Right atrium auricular region (tissue), 2 donors: ENCODE measurements at regions not wholly inside any gene's neighbourhood (a gene's known extent, or its start where the extent isn't known, plus 50 kb on each side); places are given as distances from the start of the nearest gene placed in this dataset.

Experiments used
- DNase-seq: peaks from one replicate; pipeline ENCODE4 v3.0.0-alpha.2; 2019; ENCODE audit warnings: low spot score
- H3K27ac ChIP-seq, 2 donors: fragments of 200-600 bp; sonication (generic); 1 replicate in 1 of 2; 2 replicates in 1 of 2; pipeline ENCODE4 v1.5.1; 2016 to 2019
- H3K27me3 ChIP-seq, 2 donors: fragments of 200-600 bp; sonication (generic); one replicate each; pipeline versions ENCODE4 v1.5.1 to v1.6.0; 2017 to 2019
- H3K36me3 ChIP-seq: fragments of 200-600 bp; sonication (generic); one replicate; pipeline ENCODE4 v1.5.1; 2016
- H3K4me1 ChIP-seq, 2 donors: fragments of 200-600 bp; sonication (generic); one replicate each; pipeline versions ENCODE4 v1.5.1 to v1.6.0; 2017 to 2019
- H3K4me3 ChIP-seq, 2 donors: fragments of 200-600 bp; sonication (generic); 1 replicate in 1 of 2; 2 replicates in 1 of 2; pipeline ENCODE4 v1.5.1; 2017 to 2019; ENCODE audit warnings: mild to moderate bottlenecking in 1 of 2, moderate library complexity in 1 of 2
- H3K9me3 ChIP-seq, 2 donors: fragments of 200-600 bp; sonication (generic); one replicate each; pipeline ENCODE4 v1.5.1; 2019
- CTCF ChIP-seq, 2 donors: fragments of 200-600 bp; sonication (generic); IDR thresholded peaks; one replicate each; pipeline ENCODE4 v1.5.1; 2019; ENCODE audit warnings: antibody characterized with exemption in 2 of 2

GRCh38 chr6:76593668-76594067 is 521.2 kb upstream of the IMPG1 start:
- Histone ChIP-seq H3K4me3 (no peak overlapping the region), H3K4me1 (no peaks in the 10 kb centered on the region), H3K9me3 (peaks cover 0 to 6% of the 10 kb centered on the region in 2 donors), H3K36me3 (no peaks in the 10 kb centered on the region), H3K27ac (no peak overlapping the region), H3K27me3 (no peaks in the 10 kb centered on the region)
- DNase-seq: no peak
- no peak for TF ChIP-seq CTCF (IDR thresholded peaks at IDR 0.05)

DNA sequence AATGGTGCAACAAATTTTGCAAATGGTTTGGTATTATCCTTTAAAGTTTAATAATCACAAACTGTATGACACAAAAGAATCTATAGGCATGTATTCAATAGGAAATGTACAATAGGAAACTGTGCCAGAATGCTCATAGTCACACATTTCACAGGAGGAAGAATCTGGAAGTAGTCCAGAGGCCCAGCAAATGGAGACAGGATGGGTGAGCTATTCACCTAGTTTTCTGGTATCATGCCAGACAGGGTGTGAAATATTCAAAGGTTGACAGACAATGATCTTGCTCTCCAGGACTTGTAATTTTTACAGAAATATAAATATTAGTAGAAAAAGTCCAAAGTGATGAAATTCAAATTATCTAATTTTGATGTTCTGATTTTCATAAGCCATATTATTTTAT is 520.1 kb upstream of the IMPG1 start:
- no peaks in the 10 kb centered on the region for H3K27me3 ChIP-seq
- H3K36me3 ChIP-seq: no peaks in the 10 kb centered on the region
- H3K27ac ChIP-seq: no peak overlapping the region
- DNase-seq: no peak
- no peaks in the 10 kb centered on the region for H3K4me1 ChIP-seq
- no peak overlapping the region for H3K4me3 ChIP-seq
- H3K9me3 ChIP-seq: peaks cover 0 to 6% of the 10 kb centered on the region in 2 donors
- TF ChIP-seq CTCF (IDR thresholded peaks at IDR 0.05): no peak

- Histone ChIP-seq H3K9me3 (peaks cover 0 to 6% of the 10 kb centered on the region in 2 donors), H3K4me1 (no peaks in the 10 kb centered on the region), H3K4me3 (no peak overlapping the region), H3K27me3 (no peaks in the 10 kb centered on the region), H3K27ac (no peak overlapping the region), H3K36me3 (no peaks in the 10 kb centered on the region)
- no peak for TF ChIP-seq CTCF (IDR thresholded peaks at IDR 0.05)
- no peak for DNase-seq
These were observed 514.8 kb upstream of the IMPG1 start for GRCh38 chr6:76587271-76587670.

- H3K36me3 ChIP-seq: no peaks in the 10 kb centered on the region
- H3K4me1 ChIP-seq: no peaks in the 10 kb centered on the region
- no peak for TF ChIP-seq CTCF (IDR thresholded peaks at IDR 0.05)
- no peak for DNase-seq
- no peak overlapping the region for H3K27ac ChIP-seq
- no peak overlapping the region for H3K4me3 ChIP-seq
- H3K9me3 ChIP-seq: no peaks in the 10 kb centered on the region
- H3K27me3 ChIP-seq: no peaks in the 10 kb centered on the region
These were observed 511.7 kb upstream of the IMPG1 start for GRCh38 chr6:76584121-76584520.

GRCh38 chr6:76578746-76579145 is 506.3 kb upstream of the IMPG1 start:
- H3K27ac ChIP-seq: no peak overlapping the region
- H3K4me1 ChIP-seq: no peaks in the 10 kb centered on the region
- H3K36me3 ChIP-seq: no peaks in the 10 kb centered on the region
- no peaks in the 10 kb centered on the region for H3K9me3 ChIP-seq
- no peaks in the 10 kb centered on the region for H3K27me3 ChIP-seq
- no peak overlapping the region for H3K4me3 ChIP-seq
- no peak for DNase-seq
- no peak for TF ChIP-seq CTCF (IDR thresholded peaks at IDR 0.05)

DNA sequence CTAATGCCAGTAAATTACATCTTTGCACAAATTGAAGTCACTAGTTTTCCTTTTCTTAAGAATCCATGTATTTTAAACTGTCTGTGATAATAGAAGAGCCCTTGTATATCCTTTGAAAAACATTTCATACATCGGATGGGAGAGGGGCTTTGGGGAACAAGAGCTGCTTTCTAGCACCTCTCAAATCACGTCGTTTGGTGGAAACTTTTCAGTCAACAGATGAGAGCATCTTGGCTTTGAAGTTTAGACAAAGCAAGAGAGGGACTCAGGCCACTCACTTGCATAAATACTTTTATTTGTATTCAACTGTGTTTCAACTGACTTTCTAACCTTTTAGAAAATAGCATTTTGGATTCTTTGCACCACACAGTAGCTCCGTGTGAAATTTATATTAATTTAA is 502.3 kb upstream of the IMPG1 start:
- no peak for DNase-seq
- no peak for TF ChIP-seq CTCF (IDR thresholded peaks at IDR 0.05)
- H3K4me3 ChIP-seq: no peak overlapping the region

More for the DNA sequence above, 502.3 kb upstream of the IMPG1 start:
- Histone ChIP-seq H3K4me1 (no peaks in the 10 kb centered on the region), H3K9me3 (no peaks in the 10 kb centered on the region), H3K27me3 (no peaks in the 10 kb centered on the region), H3K36me3 (no peaks in the 10 kb centered on the region), H3K27ac (no peak overlapping the region)
